ENCODE measurements at regions not wholly inside any gene's neighbourhood (a gene's known extent, or its start where the extent isn't known, plus 50 kb on each side); places are given as distances from the start of the nearest gene placed in this dataset.
"Not testable (repeated sequence)": the region's sequence is repeated elsewhere in the genome, so short reads cannot be mapped to it uniquely, and the experiment has no call there.

DNA sequence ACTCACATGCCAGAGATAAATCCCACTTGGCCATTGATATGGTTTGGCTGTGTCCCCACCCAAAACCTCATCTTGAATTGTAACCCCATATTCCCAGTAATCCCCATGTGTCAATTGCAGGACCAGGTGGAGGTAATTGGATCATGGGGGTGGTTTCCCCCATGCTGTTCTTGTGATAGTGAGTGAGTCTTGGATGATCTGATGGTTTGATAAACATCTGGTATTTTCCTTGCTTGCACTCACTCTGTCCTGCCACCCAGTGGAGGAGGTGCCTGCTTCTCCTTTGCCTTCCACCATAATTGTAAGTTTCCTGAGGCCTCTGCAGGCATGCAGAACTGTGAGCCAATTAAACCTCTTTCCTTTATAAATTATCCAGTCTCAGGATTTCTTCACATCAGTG, 50.4 kb upstream of the B3GAT2 start:
- H3K79me2 ChIP-seq (ENCODE audit: low read length); H3K4me3 ChIP-seq (ENCODE audit: low read length); CTCF ChIA-PET; H4K20me1 ChIP-seq (ENCODE audit: low read length); H3K4me2 ChIP-seq (ENCODE audit: low read length); H3K27me3 ChIP-seq (ENCODE audit: low read length); BruUV-seq (replicated peaks); H3K27ac ChIP-seq (ENCODE audit: low read length); intact Hi-C loops (cut with micrococcal nuclease); H3K9me3 ChIP-seq (ENCODE audit: low read length); H3K9me2 ChIP-seq (replicated peaks; ENCODE audit: low read length); H3K9ac ChIP-seq (ENCODE audit: low read length); DNase-seq; H3K36me3 ChIP-seq (ENCODE audit: low read depth, low read length); H3F3A ChIP-seq (ENCODE audit: low read length, unreplicated experiment); H2AFZ ChIP-seq (ENCODE audit: low read length); ATAC-seq; POLR2A ChIA-PET (ENCODE audit: unreplicated experiment); H3K4me1 ChIP-seq (ENCODE audit: insufficient read depth, low read length): not testable (repeated sequence)

DNA sequence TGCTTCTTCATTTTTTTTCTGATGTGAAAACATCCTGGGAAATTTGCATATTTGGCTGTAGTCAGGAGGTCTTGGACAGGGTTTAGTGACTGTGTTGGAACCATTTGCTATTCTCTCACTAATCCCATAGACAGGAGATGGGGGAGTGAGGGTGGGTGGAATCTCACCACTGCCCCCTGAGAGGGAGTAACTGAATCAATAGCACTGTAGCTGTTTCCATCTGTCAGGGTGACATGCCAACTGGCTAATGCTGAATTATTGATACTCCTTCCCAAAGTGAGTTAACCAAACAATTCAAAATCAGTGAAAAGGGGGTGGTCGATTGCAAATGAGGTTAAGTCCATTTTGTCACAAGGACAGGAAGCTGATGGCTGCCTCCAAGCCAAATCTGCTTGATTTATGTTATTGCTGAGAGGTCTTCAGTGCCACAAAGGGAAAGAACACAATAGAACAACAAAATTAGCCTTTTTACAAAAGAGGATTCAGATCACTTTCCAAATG, 55.1 kb upstream of the B3GAT2 start:
- H3K9me2 ChIP-seq (replicated peaks; ENCODE audit: low read length) = no peaks in the 10 kb centered on the region
- no peak overlapping the region for H3K9ac ChIP-seq (ENCODE audit: low read length)
- no peak overlapping the region for H3K27ac ChIP-seq (ENCODE audit: low read length)
- ChIA-PET POLR2A (ENCODE audit: unreplicated experiment) (no interaction called here), CTCF (interaction anchor here (0.5 kb wide), 1 partner anchor 1145 kb away, joined by 4 read pairs; no protein-coding TSS in a partner anchor)
- H3K4me3 ChIP-seq (ENCODE audit: low read length) = no peak overlapping the region
- H2AFZ ChIP-seq (ENCODE audit: low read length) = no peak overlapping the region
- no peaks in the 10 kb centered on the region for H3K9me3 ChIP-seq (ENCODE audit: low read length)
- intact Hi-C loops (cut with micrococcal nuclease) = loop anchor here (1.0 to 10.0 kb wide), 4 partner anchors 127 to 802 kb away; no protein-coding TSS in a partner anchor
- H3K27me3 ChIP-seq (ENCODE audit: low read length) = no peaks in the 10 kb centered on the region
- no peaks in the 10 kb centered on the region for H4K20me1 ChIP-seq (ENCODE audit: low read length)
- TF ChIP-seq EZH2phosphoT487 (IDR thresholded peaks at IDR 0.05; ENCODE audit: borderline replicate concordance, low read length) (no peak), EZH2 (IDR thresholded peaks at IDR 0.05; ENCODE audit: low read length, unreplicated experiment) (no peak)
- TF ChIP-seq, protein P1, sequence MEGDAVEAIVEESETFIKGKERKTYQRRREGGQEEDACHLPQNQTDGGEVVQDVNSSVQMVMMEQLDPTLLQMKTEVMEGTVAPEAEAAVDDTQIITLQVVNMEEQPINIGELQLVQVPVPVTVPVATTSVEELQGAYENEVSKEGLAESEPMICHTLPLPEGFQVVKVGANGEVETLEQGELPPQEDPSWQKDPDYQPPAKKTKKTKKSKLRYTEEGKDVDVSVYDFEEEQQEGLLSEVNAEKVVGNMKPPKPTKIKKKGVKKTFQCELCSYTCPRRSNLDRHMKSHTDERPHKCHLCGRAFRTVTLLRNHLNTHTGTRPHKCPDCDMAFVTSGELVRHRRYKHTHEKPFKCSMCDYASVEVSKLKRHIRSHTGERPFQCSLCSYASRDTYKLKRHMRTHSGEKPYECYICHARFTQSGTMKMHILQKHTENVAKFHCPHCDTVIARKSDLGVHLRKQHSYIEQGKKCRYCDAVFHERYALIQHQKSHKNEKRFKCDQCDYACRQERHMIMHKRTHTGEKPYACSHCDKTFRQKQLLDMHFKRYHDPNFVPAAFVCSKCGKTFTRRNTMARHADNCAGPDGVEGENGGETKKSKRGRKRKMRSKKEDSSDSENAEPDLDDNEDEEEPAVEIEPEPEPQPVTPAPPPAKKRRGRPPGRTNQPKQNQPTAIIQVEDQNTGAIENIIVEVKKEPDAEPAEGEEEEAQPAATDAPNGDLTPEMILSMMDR (conservative IDR thresholded peaks at IDR 0.05; ENCODE audit: low read depth, low read length) = no peak
- H3K4me1 ChIP-seq (ENCODE audit: insufficient read depth, low read length) = no peaks in the 10 kb centered on the region
- no TSS peak for BruUV-seq (replicated peaks)
- no peak for DNase-seq
- no peaks in the 10 kb centered on the region for H3K36me3 ChIP-seq (ENCODE audit: low read depth, low read length)
- H3K79me2 ChIP-seq (ENCODE audit: low read length) = no peaks in the 10 kb centered on the region
- ATAC-seq = no peak
- H3F3A ChIP-seq (ENCODE audit: low read length, unreplicated experiment) = no peaks in the 10 kb centered on the region
- no peak overlapping the region for H3K4me2 ChIP-seq (ENCODE audit: low read length)

DNA sequence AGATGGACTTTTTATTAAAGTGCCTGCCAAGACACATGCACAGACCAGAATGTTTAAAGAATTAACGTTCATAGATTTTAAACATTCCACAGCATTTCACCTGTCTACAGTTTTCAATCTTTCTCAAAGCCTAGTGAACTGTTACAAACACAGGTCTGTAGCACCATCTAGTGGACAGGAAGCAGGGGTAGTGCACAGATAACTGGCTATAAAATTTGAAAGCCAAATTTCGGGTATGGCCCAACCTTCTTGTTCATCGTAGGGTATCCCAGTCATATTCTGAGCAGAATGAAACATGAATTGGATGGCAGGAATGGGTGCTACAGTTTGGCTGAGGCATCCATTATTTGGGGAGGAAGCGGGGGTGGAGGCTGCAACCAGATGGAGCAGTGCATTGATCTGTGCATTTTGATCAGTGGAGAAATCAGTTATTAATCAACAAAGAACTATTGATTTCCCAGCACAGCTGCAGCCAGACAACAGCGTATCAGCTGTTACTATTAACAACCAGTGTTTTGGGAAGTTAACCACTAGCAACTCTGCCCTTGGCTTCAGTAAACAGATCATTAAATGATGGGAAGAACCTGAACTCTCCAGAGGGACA, 56.1 kb upstream of the B3GAT2 start:
- DNase-seq (peak; percentile 63), ATAC-seq (peak; percentile 86)
- Histone ChIP-seq H4K20me1 (ENCODE audit: low read length) (no peaks in the 10 kb centered on the region), H3F3A (ENCODE audit: low read length, unreplicated experiment) (no peaks in the 10 kb centered on the region), H3K4me2 (ENCODE audit: low read length) (no peak overlapping the region), H3K4me1 (ENCODE audit: insufficient read depth, low read length) (no peaks in the 10 kb centered on the region), H2AFZ (ENCODE audit: low read length) (no peak overlapping the region), H3K9me3 (ENCODE audit: low read length) (no peaks in the 10 kb centered on the region), H3K27me3 (ENCODE audit: low read length) (no peaks in the 10 kb centered on the region), H3K9ac (ENCODE audit: low read length) (no peak overlapping the region), H3K79me2 (ENCODE audit: low read length) (no peaks in the 10 kb centered on the region), H3K36me3 (ENCODE audit: low read depth, low read length) (no peaks in the 10 kb centered on the region), H3K27ac (ENCODE audit: low read length) (no peak overlapping the region), H3K9me2 (replicated peaks; ENCODE audit: low read length) (no peaks in the 10 kb centered on the region), H3K4me3 (ENCODE audit: low read length) (no peak overlapping the region)
- ChIA-PET CTCF (no interaction called here), POLR2A (ENCODE audit: unreplicated experiment) (no interaction called here)
- no TSS peak for BruUV-seq (replicated peaks)
- intact Hi-C loops (cut with micrococcal nuclease) = loop anchor here (1.0 to 10.0 kb wide), 5 partner anchors 128 to 803 kb away; no protein-coding TSS in a partner anchor
- TF ChIP-seq EZH2phosphoT487 (IDR thresholded peaks at IDR 0.05; ENCODE audit: borderline replicate concordance, low read length) = no peak
- TF ChIP-seq, protein P1 (conservative IDR thresholded peaks at IDR 0.05; ENCODE audit: low read depth, low read length) = peak; percentile 81
